H1 (cell line): ENCODE measurements at regions not wholly inside any gene's neighbourhood (a gene's known extent, or its start where the extent isn't known, plus 50 kb on each side); places are given as distances from the start of the nearest gene placed in this dataset.

Experiments used
- CTCF ChIA-PET: fragments of 300-600 bp; sonication (Branson Sonifier 250); formaldehyde crosslinking; loops from one replicate; lab custom pipeline; 2021; ENCODE audit not compliant: partially characterized antibody; lab: Charles Lee
- POLR2A ChIA-PET: fragments of 300-600 bp; sonication (Branson Sonifier 250); formaldehyde crosslinking; loops from one replicate; lab custom pipeline; 2021; ENCODE audit warnings: inconsistent platforms; ENCODE audit not compliant: partially characterized antibody; lab: Charles Lee
- DNase-seq, 2 experiments: peaks; one replicate each; pipeline versions ENCODE4 v3.0.0 to v3.0.0-alpha.2; 2010 to 2022; ENCODE audit warnings: low spot score in 2 of 2, low read depth in 1 of 2, mixed read lengths in 1 of 2
- FAIRE-seq: peaks from 2 replicates; lab custom pipeline; 2011; peaks lifted over from hg19 to GRCh38; lab: Jason Lieb, UNC
- H2AFZ ChIP-seq: 2 replicates; pipeline ENCODE4 v1.8.1; 2012; ENCODE audit warnings: low read length, inconsistent platforms
- H2AK5ac ChIP-seq: 2 replicates; pipeline ENCODE4 v1.6.1; 2013; ENCODE audit warnings: low read depth, low read length
- H2BK120ac ChIP-seq: replicated peaks from 2 replicates; pipeline ENCODE3; 2013; ENCODE audit warnings: low read depth, low read length, inconsistent platforms
- H2BK12ac ChIP-seq: 2 replicates; pipeline ENCODE4 v1.6.1; 2013; ENCODE audit warnings: low read depth, low read length
- H2BK15ac ChIP-seq: 2 replicates; pipeline ENCODE4 v1.6.1; 2013; ENCODE audit warnings: low read length
- H2BK20ac ChIP-seq: 2 replicates; pipeline ENCODE4 v1.6.1; 2013; ENCODE audit warnings: low read length
- H2BK5ac ChIP-seq: 2 replicates; pipeline ENCODE4 v1.6.1; 2013; ENCODE audit warnings: low read depth, low read length
- H3K14ac ChIP-seq: 2 replicates; pipeline ENCODE4 v1.6.1; 2013; ENCODE audit warnings: inconsistent platforms; ENCODE audit not compliant: insufficient read length
- H3K18ac ChIP-seq: 2 replicates; pipeline ENCODE4 v1.6.1; 2013; ENCODE audit warnings: low read length; ENCODE audit errors: extremely low read depth
- H3K23ac ChIP-seq: 2 replicates; pipeline ENCODE4 v1.6.1; 2013; ENCODE audit warnings: inconsistent platforms; ENCODE audit not compliant: insufficient read length
- H3K23me2 ChIP-seq: 2 replicates; pipeline ENCODE4 v1.6.1; 2013; ENCODE audit warnings: low read depth, low read length
- H3K27ac ChIP-seq: 2 replicates; pipeline ENCODE4 v1.6.1; 2011; ENCODE audit warnings: low read depth, low read length, inconsistent platforms
- H3K27me3 ChIP-seq, 4 experiments: replicated peaks in 1 of 4; 1 replicate in 1 of 4; 2 replicates in 3 of 4; pipeline versions ENCODE4 v1.6.1 to v1.8.1; 2011 to 2013; ENCODE audit warnings: low read length in 3 of 4, mild to moderate bottlenecking in 3 of 4, inconsistent platforms in 2 of 4, mixed read lengths in 2 of 4, moderate library complexity in 1 of 4; ENCODE audit not compliant: control insufficient read depth in 3 of 4, insufficient read depth in 3 of 4; ENCODE audit errors: extremely low read depth in 1 of 4
- H3K36me3 ChIP-seq, 4 experiments: 2 replicates each; pipeline versions ENCODE4 v1.6.1 to v1.8.1; 2011 to 2013; ENCODE audit warnings: mild to moderate bottlenecking in 4 of 4, low read length in 3 of 4, moderate library complexity in 2 of 4, control low read depth in 1 of 4, inconsistent platforms in 1 of 4; ENCODE audit not compliant: insufficient read depth in 4 of 4, control insufficient read depth in 2 of 4
- H3K4ac ChIP-seq: replicated peaks from 2 replicates; pipeline ENCODE3; 2013; ENCODE audit warnings: low read length, low read depth, mixed read lengths, inconsistent platforms; ENCODE audit not compliant: insufficient read length
- H3K4me1 ChIP-seq, 4 experiments: replicated peaks in 1 of 4; 1 replicate in 1 of 4; 2 replicates in 3 of 4; pipeline versions ENCODE4 v1.6.1 to v1.8.1; 2011 to 2013; ENCODE audit warnings: low read length in 3 of 4, inconsistent platforms in 2 of 4, mixed read lengths in 1 of 4; ENCODE audit not compliant: insufficient read depth in 4 of 4, control insufficient read depth in 3 of 4
- H3K4me2 ChIP-seq, 2 experiments: 2 replicates each; pipeline versions ENCODE4 v1.6.1 to v1.8.1; 2011 to 2013; ENCODE audit warnings: low read depth in 2 of 2, low read length in 2 of 2, control low read depth in 1 of 2, inconsistent platforms in 1 of 2, mild to moderate bottlenecking in 1 of 2; ENCODE audit not compliant: insufficient read depth in 1 of 2
- H3K4me3 ChIP-seq, 4 experiments: fragments of 200-600, 300-600 bp in 1 of 4; sonication (generic), shearing (Covaris generic), sonication (Bioruptor Twin) in 1 of 4; 2 replicates each; pipeline versions ENCODE4 v1.5.1 to v1.8.1; 2011 to 2016; ENCODE audit warnings: low read length in 4 of 4, low read depth in 3 of 4, control low read depth in 2 of 4, inconsistent platforms in 2 of 4, mild to moderate bottlenecking in 2 of 4, mixed read lengths in 1 of 4, moderate library complexity in 1 of 4; ENCODE audit not compliant: insufficient read depth in 2 of 4; ENCODE audit errors: extremely low read depth in 1 of 4
- H3K56ac ChIP-seq: replicated peaks from 2 replicates; pipeline ENCODE3; 2013; ENCODE audit warnings: low read depth, mild to moderate bottlenecking, mixed read lengths, low read length, inconsistent platforms; ENCODE audit not compliant: insufficient read length
- H3K79me1 ChIP-seq: 2 replicates; pipeline ENCODE4 v1.6.1; 2013; ENCODE audit warnings: low read depth, low read length, control low read depth
- H3K79me2 ChIP-seq, 2 experiments: 2 replicates each; pipeline versions ENCODE4 v1.6.1 to v1.8.1; 2012 to 2013; ENCODE audit warnings: low read length in 2 of 2, mild to moderate bottlenecking in 2 of 2, inconsistent platforms in 1 of 2; ENCODE audit not compliant: insufficient read depth in 2 of 2, control insufficient read depth in 1 of 2
- H3K9ac ChIP-seq, 4 experiments: replicated peaks in 1 of 4; 1 replicate in 1 of 4; 2 replicates in 3 of 4; pipeline versions ENCODE4 v1.6.1 to v1.8.1; 2011 to 2013; ENCODE audit warnings: low read depth in 3 of 4, low read length in 3 of 4, control low read depth in 2 of 4, mild to moderate bottlenecking in 2 of 4, moderate library complexity in 2 of 4, inconsistent platforms in 1 of 4; ENCODE audit errors: extremely low read depth in 1 of 4
- H3K9me3 ChIP-seq, 2 experiments: 2 replicates each; pipeline versions ENCODE4 v1.6.1 to v1.8.1; 2012 to 2013; ENCODE audit warnings: mild to moderate bottlenecking in 2 of 2, moderate library complexity in 2 of 2, control low read depth in 1 of 2, inconsistent platforms in 1 of 2, low read depth in 1 of 2, low read length in 1 of 2, mixed read lengths in 1 of 2; ENCODE audit not compliant: insufficient read depth in 2 of 2
- H4K20me1 ChIP-seq, 2 experiments: replicated peaks in 1 of 2; 2 replicates each; pipeline versions ENCODE3 to v1.8.1; 2011 to 2013; ENCODE audit warnings: inconsistent platforms in 2 of 2, low read length in 2 of 2, mild to moderate bottlenecking in 1 of 2; ENCODE audit not compliant: insufficient read depth in 2 of 2, control insufficient read depth in 1 of 2
- H4K5ac ChIP-seq: 2 replicates; pipeline ENCODE4 v1.6.1; 2013; ENCODE audit warnings: low read length, low read depth, mixed read lengths, inconsistent platforms; ENCODE audit not compliant: insufficient read length
- H4K8ac ChIP-seq: 2 replicates; pipeline ENCODE4 v1.8.0; 2013; ENCODE audit warnings: mild to moderate bottlenecking, moderate library complexity, low read length, inconsistent platforms; ENCODE audit not compliant: insufficient read depth; ENCODE audit errors: extremely low read depth
- H4K91ac ChIP-seq: replicated peaks from 2 replicates; pipeline ENCODE3; 2013; ENCODE audit warnings: low read length, mixed read lengths, inconsistent platforms; ENCODE audit not compliant: insufficient read length
- EP300 ChIP-seq, 2 experiments: IDR thresholded peaks; 1 replicate in 1 of 2; 2 replicates in 1 of 2; pipeline ENCODE4 v1.6.1; 2011 to 2012; ENCODE audit warnings: low read depth in 2 of 2, low read length in 2 of 2, mild to moderate bottlenecking in 2 of 2, borderline replicate concordance in 1 of 2, inconsistent platforms in 1 of 2, moderate library complexity in 1 of 2
- EZH2 ChIP-seq: fragments of 200-600 bp; sonication (generic); IDR thresholded peaks from 2 replicates; pipeline ENCODE4 v1.7.1; 2012; ENCODE audit warnings: low read depth, mild to moderate bottlenecking, moderate library complexity, low read length, inconsistent platforms; ENCODE audit not compliant: severe bottlenecking
- HDAC6 ChIP-seq: IDR thresholded peaks from one replicate; pipeline ENCODE4 v1.7.1; 2012; ENCODE audit warnings: low read depth, mild to moderate bottlenecking, inconsistent platforms, low read length, moderate library complexity
- JUN ChIP-seq: IDR thresholded peaks from 2 replicates; pipeline ENCODE4 v1.6.1; 2011; ENCODE audit warnings: low read depth, mild to moderate bottlenecking, improper control_type of control experiment, low read length
- TAF7 ChIP-seq: optimal IDR thresholded peaks from 2 replicates; pipeline ENCODE3; 2011; ENCODE audit warnings: low read depth, mild to moderate bottlenecking, inconsistent platforms, low read length, moderate library complexity, borderline replicate concordance
- WGBS, 2 experiments: shearing (Covaris generic) in 1 of 2; methylation state at CpG; one replicate each; pipeline versions ENCODE4 v1.1.6 to v1.1.7; 2013 to 2015; ENCODE audit warnings: low lambda C conversion rate in 2 of 2, mixed read lengths in 2 of 2, inconsistent platforms in 1 of 2, low coverage in 1 of 2, missing lambda C conversion rate in 1 of 2; ENCODE audit not compliant: insufficient replicate concordance in 2 of 2, insufficient coverage in 1 of 2, insufficient read length in 1 of 2; ENCODE audit errors: extremely low coverage in 1 of 2, missing lambda C conversion rate in 1 of 2; 5-methylcytosine and 5-hydroxymethylcytosine counted together

GRCh38 chr4:129531253-129531652 lies 435.3 kb downstream of the C4orf33 start:
- H3K56ac ChIP-seq, result no peak overlapping the region
- H3K27ac ChIP-seq, result no peak overlapping the region
- no peak overlapping the region for H2BK120ac ChIP-seq
- H3K79me1 ChIP-seq, result no peaks in the 10 kb centered on the region
- H4K5ac ChIP-seq, result no peak overlapping the region
- H2AFZ ChIP-seq, result no peak overlapping the region
- H4K91ac ChIP-seq, result no peak overlapping the region
- H2BK15ac ChIP-seq, result no peak overlapping the region
- DNase-seq (no peak), FAIRE-seq (no peak)
- H3K36me3 ChIP-seq, result no peaks in the 10 kb centered on the region
- H3K9me3 ChIP-seq, result no peaks in the 10 kb centered on the region
- no peak overlapping the region for H2BK20ac ChIP-seq
- H3K4me1 ChIP-seq, result peaks cover 0 to under 1% (median 0%) of the 10 kb centered on the region in 4 experiments; a peak in 1 of 7 replicates
- H3K4me3 ChIP-seq, result no peak overlapping the region
- no peak for TF ChIP-seq HDAC6
- TF ChIP-seq TAF7, result no peak
- TF ChIP-seq EP300 (IDR thresholded peaks at IDR 0.05; ENCODE audit: borderline replicate concordance in 1 of 2, low read depth in 2 of 2, low read length in 2 of 2), result no peak
- no peak for TF ChIP-seq JUN
- TF ChIP-seq EZH2, result no peak
- H2BK12ac ChIP-seq, result no peak overlapping the region
- H3K4ac ChIP-seq, result no peak overlapping the region
- no peak overlapping the region for H3K18ac ChIP-seq
- H3K27me3 ChIP-seq, result no peaks in the 10 kb centered on the region
- WGBS, 2 experiments, result 84% methylated on average over 5 of the region's 5 CpGs; no CpG with 5 or more reads in 1 of the 2 experiments
- H3K23ac ChIP-seq, result no peak overlapping the region
- POLR2A ChIA-PET, result no interaction called here
- no peak overlapping the region for H3K14ac ChIP-seq
- H4K8ac ChIP-seq, result no peak overlapping the region
- no peak overlapping the region for H2BK5ac ChIP-seq
- H3K4me2 ChIP-seq, result no peak overlapping the region
- H3K79me2 ChIP-seq, result no peaks in the 10 kb centered on the region
- H3K9ac ChIP-seq, result no peak overlapping the region
- no peaks in the 10 kb centered on the region for H4K20me1 ChIP-seq
- H3K23me2 ChIP-seq, result no peaks in the 10 kb centered on the region
- H2AK5ac ChIP-seq, result no peak overlapping the region
- CTCF ChIA-PET, result no interaction called here
